ENCODE measurements at regions not wholly inside any gene's neighbourhood (a gene's known extent, or its start where the extent isn't known, plus 50 kb on each side); places are given as distances from the start of the nearest gene placed in this dataset.

DNA sequence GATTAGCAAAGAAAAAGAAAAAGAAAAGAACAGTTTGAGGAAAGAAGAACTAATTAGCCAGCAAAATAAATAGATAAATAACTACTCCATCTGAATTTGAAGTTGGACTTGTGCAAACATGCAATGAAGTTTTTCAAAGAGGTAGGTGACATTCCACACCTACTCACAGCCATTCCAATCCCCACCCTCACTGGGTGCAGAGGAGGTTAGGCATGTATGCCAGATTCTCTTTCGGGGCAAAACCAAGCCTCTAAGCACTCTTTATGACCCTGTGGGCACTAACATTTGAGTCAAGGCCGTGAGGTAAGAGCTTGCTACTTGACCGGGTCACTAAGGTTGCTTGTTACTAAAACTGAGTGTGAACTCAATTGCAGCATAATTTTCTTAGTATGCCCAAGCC lies 108.4 kb upstream of the SEMA3A start:
- TF ChIP-seq, protein P1, sequence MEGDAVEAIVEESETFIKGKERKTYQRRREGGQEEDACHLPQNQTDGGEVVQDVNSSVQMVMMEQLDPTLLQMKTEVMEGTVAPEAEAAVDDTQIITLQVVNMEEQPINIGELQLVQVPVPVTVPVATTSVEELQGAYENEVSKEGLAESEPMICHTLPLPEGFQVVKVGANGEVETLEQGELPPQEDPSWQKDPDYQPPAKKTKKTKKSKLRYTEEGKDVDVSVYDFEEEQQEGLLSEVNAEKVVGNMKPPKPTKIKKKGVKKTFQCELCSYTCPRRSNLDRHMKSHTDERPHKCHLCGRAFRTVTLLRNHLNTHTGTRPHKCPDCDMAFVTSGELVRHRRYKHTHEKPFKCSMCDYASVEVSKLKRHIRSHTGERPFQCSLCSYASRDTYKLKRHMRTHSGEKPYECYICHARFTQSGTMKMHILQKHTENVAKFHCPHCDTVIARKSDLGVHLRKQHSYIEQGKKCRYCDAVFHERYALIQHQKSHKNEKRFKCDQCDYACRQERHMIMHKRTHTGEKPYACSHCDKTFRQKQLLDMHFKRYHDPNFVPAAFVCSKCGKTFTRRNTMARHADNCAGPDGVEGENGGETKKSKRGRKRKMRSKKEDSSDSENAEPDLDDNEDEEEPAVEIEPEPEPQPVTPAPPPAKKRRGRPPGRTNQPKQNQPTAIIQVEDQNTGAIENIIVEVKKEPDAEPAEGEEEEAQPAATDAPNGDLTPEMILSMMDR (conservative IDR thresholded peaks at IDR 0.05 in 1 of 2, IDR thresholded peaks at IDR 0.05 in 1 of 2; ENCODE audit: extremely low read depth in 1 of 2, insufficient read depth in 1 of 2, low read depth in 1 of 2, low read length in 2 of 2): no peak
- no peak for TF ChIP-seq EZH2 (IDR thresholded peaks at IDR 0.05; ENCODE audit: borderline replicate concordance, low read length)
